Effector CD8-positive, alpha-beta T cell (primary cell): ENCODE measurements at regions not wholly inside any gene's neighbourhood (a gene's known extent, or its start where the extent isn't known, plus 50 kb on each side); places are given as distances from the start of the nearest gene placed in this dataset.
"Not testable (repeated sequence)": the region's sequence is repeated elsewhere in the genome, so short reads cannot be mapped to it uniquely, and the experiment has no call there.

Source experiments
- DNase-seq: peaks from one replicate; lab custom pipeline; 2025; lab: John Stamatoyannopoulos, UW

GRCh38 chr1:120465900-120466299, 51.1 kb downstream of the NBPF8 start:
- not testable (repeated sequence) for DNase-seq

- not testable (repeated sequence) for DNase-seq
These were observed 62.8 kb downstream of the NBPF8 start for GRCh38 chr1:120477663-120478062.

GRCh38 chr1:120478400-120478799, 63.6 kb downstream of the NBPF8 start:
- not testable (repeated sequence) for DNase-seq

- not testable (repeated sequence) for DNase-seq
These were observed 72.7 kb downstream of the NBPF8 start for GRCh38 chr1:120487542-120487941.

GRCh38 chr1:120489217-120489616, 74.4 kb downstream of the NBPF8 start:
- not testable (repeated sequence) for DNase-seq

GRCh38 chr1:120497145-120497544, 82.3 kb downstream of the NBPF8 start:
- not testable (repeated sequence) for DNase-seq

GRCh38 chr1:120503284-120503683, 88.4 kb downstream of the NBPF8 start:
- not testable (repeated sequence) for DNase-seq

GRCh38 chr1:120506352-120506751, 91.5 kb downstream of the NBPF8 start:
- DNase-seq = not testable (repeated sequence)

- not testable (repeated sequence) for DNase-seq
These were observed 93.5 kb downstream of the NBPF8 start for GRCh38 chr1:120508351-120508750.

GRCh38 chr1:120509258-120509657, 94.4 kb downstream of the NBPF8 start:
- DNase-seq = not testable (repeated sequence)

- DNase-seq = not testable (repeated sequence)
These were observed 98.3 kb downstream of the NBPF8 start for GRCh38 chr1:120513099-120513498.

- DNase-seq = not testable (repeated sequence)
These were observed 98.7 kb downstream of the NBPF8 start for GRCh38 chr1:120513531-120513930.

GRCh38 chr1:120519196-120519595, 104.4 kb downstream of the NBPF8 start:
- DNase-seq = not testable (repeated sequence)

- DNase-seq = not testable (repeated sequence)
These were observed 109.6 kb downstream of the NBPF8 start for GRCh38 chr1:120524416-120524815.

GRCh38 chr1:120525386-120525785, 110.6 kb downstream of the NBPF8 start:
- DNase-seq = not testable (repeated sequence)

GRCh38 chr1:120529475-120530089, 114.7 kb downstream of the NBPF8 start:
- not testable (repeated sequence) for DNase-seq

- not testable (repeated sequence) for DNase-seq
These were observed 116.6 kb downstream of the NBPF8 start for GRCh38 chr1:120531455-120531854.

- DNase-seq = not testable (repeated sequence)
These were observed 119.7 kb downstream of the NBPF8 start for GRCh38 chr1:120534361-120535047.

GRCh38 chr1:120535052-120535451, 120.2 kb downstream of the NBPF8 start:
- DNase-seq = not testable (repeated sequence)

- DNase-seq = not testable (repeated sequence)
These were observed 126.6 kb downstream of the NBPF8 start for GRCh38 chr1:120541394-120541793.

GRCh38 chr1:120542365-120542764, 127.5 kb downstream of the NBPF8 start:
- DNase-seq = not testable (repeated sequence)

- DNase-seq = not testable (repeated sequence)
These were observed 128.1 kb downstream of the NBPF8 start for GRCh38 chr1:120542940-120543339.

GRCh38 chr1:120544434-120544833, 129.6 kb downstream of the NBPF8 start:
- not testable (repeated sequence) for DNase-seq
